Lower leg skin (tissue), 3 donors: ENCODE measurements at regions not wholly inside any gene's neighbourhood (a gene's known extent, or its start where the extent isn't known, plus 50 kb on each side); places are given as distances from the start of the nearest gene placed in this dataset.

Source experiments
- CTCF ChIP-seq, 3 donors: fragments of 450-650 bp; IDR thresholded peaks; one replicate each; pipeline ENCODE4 v1.5.1; 2016; ENCODE audit warnings: antibody characterized with exemption in 3 of 3, mild to moderate bottlenecking in 3 of 3, moderate library complexity in 2 of 3
- POLR2A ChIP-seq, 2 donors: fragments of 450-650 bp; IDR thresholded peaks; one replicate each; pipeline ENCODE4 v1.6.1; 2016 to 2017; ENCODE audit warnings: antibody characterized with exemption in 2 of 2, mild to moderate bottlenecking in 1 of 2, moderate library complexity in 1 of 2

GRCh38 chr11:30697032-30697431 is 110.9 kb upstream of the MPPED2 start:
- TF ChIP-seq CTCF (IDR thresholded peaks at IDR 0.05): no peak
- TF ChIP-seq POLR2A (IDR thresholded peaks at IDR 0.05): no peak
